ENCODE measurements at regions not wholly inside any gene's neighbourhood (a gene's known extent, or its start where the extent isn't known, plus 50 kb on each side); places are given as distances from the start of the nearest gene placed in this dataset.

DNA sequence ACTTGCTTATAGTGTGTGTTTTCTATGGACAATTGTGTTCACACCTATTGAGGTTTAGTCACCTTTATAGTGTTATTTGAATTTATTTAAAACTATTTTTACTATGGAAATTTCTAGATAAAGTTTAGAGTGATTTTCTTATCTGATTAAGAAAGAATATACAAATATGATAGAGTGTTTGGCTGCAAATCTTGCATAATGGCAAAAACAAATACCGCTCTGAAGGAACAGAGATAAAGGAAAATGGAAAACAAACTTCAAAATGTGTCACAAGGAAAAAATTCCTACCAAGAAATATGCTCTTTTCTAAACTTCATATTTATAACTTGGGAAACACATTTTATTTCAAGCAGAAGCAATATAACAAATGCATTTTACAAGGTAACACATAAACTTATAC, 423.1 kb downstream of the TOX3 start:
- DNase-seq (no peak), ATAC-seq (ENCODE audit: low read depth) (no peak)
- no peak overlapping the region for H2BK15ac ChIP-seq (ENCODE audit: low read depth, low read length)
- no peaks in the 10 kb centered on the region for H3K36me3 ChIP-seq (ENCODE audit: control insufficient read depth, insufficient read depth, low read length)
- no peak overlapping the region for H4K8ac ChIP-seq (ENCODE audit: low read depth in 2 of 2, low read length in 2 of 2)
- BruUV-seq (replicated peaks), result no TSS peak
- H2BK120ac ChIP-seq (ENCODE audit: low read depth, low read length), result no peak overlapping the region
- H3K4me1 ChIP-seq (ENCODE audit: control insufficient read depth, insufficient read depth, low read length), result no peaks in the 10 kb centered on the region
- H3K4ac ChIP-seq (ENCODE audit: low read depth, low read length), result no peak overlapping the region
- H2AK5ac ChIP-seq (ENCODE audit: low read depth, low read length), result no peak overlapping the region
- H3K9ac ChIP-seq (ENCODE audit: low read depth, low read length), result no peak overlapping the region
- H3K18ac ChIP-seq (ENCODE audit: low read depth, low read length), result no peak overlapping the region
- H3K4me2 ChIP-seq (ENCODE audit: low read depth, low read length), result no peak overlapping the region
- POLR2A ChIA-PET (ENCODE audit: unreplicated experiment), result no interaction called here
- no peaks in the 10 kb centered on the region for H4K20me1 ChIP-seq (ENCODE audit: insufficient read depth, low read length)
- H3K27ac ChIP-seq (ENCODE audit: insufficient read depth, low read length), result no peak overlapping the region
- H3K27me3 ChIP-seq (ENCODE audit: control insufficient read depth, insufficient read depth, low read length), result no peaks in the 10 kb centered on the region
- H4K5ac ChIP-seq (ENCODE audit: low read depth, low read length), result no peak overlapping the region
- dilution Hi-C loops (cut with HindIII; ENCODE audit: low sequenced_read_pairs, unreplicated experiment) (no loop called here), intact Hi-C loops (cut with micrococcal nuclease) (no loop called here), in situ Hi-C loops (cut with MboI; ENCODE audit: low sequenced_read_pairs) (no loop called here)
- no peak overlapping the region for H4K91ac ChIP-seq (ENCODE audit: insufficient read depth, low read depth, low read length)
- H2BK20ac ChIP-seq (ENCODE audit: low read depth, low read length), result no peak overlapping the region
- WGBS, 2 experiments (ENCODE audit: extremely low coverage in 2 of 2, insufficient read length in 1 of 2), result no CpG with 5 or more reads among the region's 1 CpG
- CTCF ChIA-PET, result no interaction called here
- TF ChIP-seq, protein P1, sequence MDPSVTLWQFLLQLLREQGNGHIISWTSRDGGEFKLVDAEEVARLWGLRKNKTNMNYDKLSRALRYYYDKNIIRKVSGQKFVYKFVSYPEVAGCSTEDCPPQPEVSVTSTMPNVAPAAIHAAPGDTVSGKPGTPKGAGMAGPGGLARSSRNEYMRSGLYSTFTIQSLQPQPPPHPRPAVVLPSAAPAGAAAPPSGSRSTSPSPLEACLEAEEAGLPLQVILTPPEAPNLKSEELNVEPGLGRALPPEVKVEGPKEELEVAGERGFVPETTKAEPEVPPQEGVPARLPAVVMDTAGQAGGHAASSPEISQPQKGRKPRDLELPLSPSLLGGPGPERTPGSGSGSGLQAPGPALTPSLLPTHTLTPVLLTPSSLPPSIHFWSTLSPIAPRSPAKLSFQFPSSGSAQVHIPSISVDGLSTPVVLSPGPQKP (IDR thresholded peaks at IDR 0.05; ENCODE audit: borderline replicate concordance, low read depth, low read length), result no peak
- no peak for TF ChIP-seq FOS (IDR thresholded peaks at IDR 0.05; ENCODE audit: low read depth, low read length)
- TF ChIP-seq POLR2A (IDR thresholded peaks at IDR 0.05; ENCODE audit: low read depth, low read length), result no peak
- TF ChIP-seq SMC3 (IDR thresholded peaks at IDR 0.05; ENCODE audit: low read depth, low read length), result no peak
- no peak for TF ChIP-seq CHD1 (IDR thresholded peaks at IDR 0.05; ENCODE audit: low read depth, low read length)
- no peak for TF ChIP-seq NFE2L2 (IDR thresholded peaks at IDR 0.05; ENCODE audit: low read depth, low read length)
- TF ChIP-seq MAFK (IDR thresholded peaks at IDR 0.05; ENCODE audit: low read depth, low read length), result no peak
- no peak overlapping the region for H3K14ac ChIP-seq (replicated peaks; ENCODE audit: low read depth, low read length)
- H3K9me3 ChIP-seq (ENCODE audit: control insufficient read depth, insufficient read depth, low read length), result no peaks in the 10 kb centered on the region
- H3K9me1 ChIP-seq (ENCODE audit: insufficient read depth, low read length), result no peaks in the 10 kb centered on the region
- no peak overlapping the region for H3K4me3 ChIP-seq (ENCODE audit: insufficient read depth, low read depth, low read length)
- no peak overlapping the region for H2BK5ac ChIP-seq (ENCODE audit: low read depth, low read length, poor library complexity, severe bottlenecking)
- no peak overlapping the region for H2AK9ac ChIP-seq (replicated peaks; ENCODE audit: low read depth, low read length, poor library complexity)
- H3K56ac ChIP-seq (ENCODE audit: extremely low read depth, insufficient read depth, low read length), result no peak overlapping the region
- no peak overlapping the region for H2AFZ ChIP-seq (replicated peaks; ENCODE audit: low read length, poor library complexity)
- no peak overlapping the region for H3K23ac ChIP-seq (ENCODE audit: low read depth, low read length)
- H3K79me1 ChIP-seq (ENCODE audit: low read depth in 1 of 2, low read length in 2 of 2), result no peaks in the 10 kb centered on the region

Data from IMR-90 (cell line).